Mucosa of descending colon (tissue), 3 donors: ENCODE measurements at regions not wholly inside any gene's neighbourhood (a gene's known extent, or its start where the extent isn't known, plus 50 kb on each side); places are given as distances from the start of the nearest gene placed in this dataset.

Experiments
- ATAC-seq: fragments of 200-7000 bp; cut with Tn5 transposase; one replicate; pipeline ENCODE4 v1.9.1; 2020; ENCODE audit warnings: mild to moderate bottlenecking, moderate library complexity
- DNase-seq, 3 donors: peaks; one replicate each; pipeline ENCODE4 v3.0.0-alpha.2; 2020
- H3K36me3 ChIP-seq: fragments of 200-600 bp; one replicate; pipeline ENCODE4 v1.8.0; 2021; ENCODE audit warnings: low read depth, mild to moderate bottlenecking
- H3K4me1 ChIP-seq: fragments of 200-600 bp; one replicate; pipeline ENCODE4 v1.8.0; 2021; ENCODE audit warnings: low read depth, mild to moderate bottlenecking
- H3K4me3 ChIP-seq: fragments of 200-600 bp; one replicate; pipeline ENCODE4 v1.8.0; 2021; ENCODE audit warnings: mild to moderate bottlenecking
- H3K9me3 ChIP-seq: fragments of 200-600 bp; one replicate; pipeline ENCODE4 v1.8.0; 2021; ENCODE audit warnings: mild to moderate bottlenecking
- intact Hi-C, 2 donors: fragments of 100-400 bp; cut with DNase I in 1 of 2; cut with micrococcal nuclease in 1 of 2; formaldehyde crosslinking; loops; one replicate each; pipeline versions ENCODE4 v1.11.0 to v1.11.1; 2022; cut with DNase I, micrococcal nuclease
- TF ChIP-seq, protein P1 (sequence below): fragments of 200-600 bp; IDR thresholded peaks from one replicate; pipeline ENCODE4 v1.8.0; 2022; ENCODE audit warnings: antibody characterized with exemption, mild to moderate bottlenecking
- donor health status: DM: no; HTN: no; CAD: no; lungs with moderate emphysema.
- donor health status: DM: no; HTN: no; CAD: no.
- donor health status: DM: no; HTN: yes; CAD: no.

- TF ChIP-seq, protein P1, sequence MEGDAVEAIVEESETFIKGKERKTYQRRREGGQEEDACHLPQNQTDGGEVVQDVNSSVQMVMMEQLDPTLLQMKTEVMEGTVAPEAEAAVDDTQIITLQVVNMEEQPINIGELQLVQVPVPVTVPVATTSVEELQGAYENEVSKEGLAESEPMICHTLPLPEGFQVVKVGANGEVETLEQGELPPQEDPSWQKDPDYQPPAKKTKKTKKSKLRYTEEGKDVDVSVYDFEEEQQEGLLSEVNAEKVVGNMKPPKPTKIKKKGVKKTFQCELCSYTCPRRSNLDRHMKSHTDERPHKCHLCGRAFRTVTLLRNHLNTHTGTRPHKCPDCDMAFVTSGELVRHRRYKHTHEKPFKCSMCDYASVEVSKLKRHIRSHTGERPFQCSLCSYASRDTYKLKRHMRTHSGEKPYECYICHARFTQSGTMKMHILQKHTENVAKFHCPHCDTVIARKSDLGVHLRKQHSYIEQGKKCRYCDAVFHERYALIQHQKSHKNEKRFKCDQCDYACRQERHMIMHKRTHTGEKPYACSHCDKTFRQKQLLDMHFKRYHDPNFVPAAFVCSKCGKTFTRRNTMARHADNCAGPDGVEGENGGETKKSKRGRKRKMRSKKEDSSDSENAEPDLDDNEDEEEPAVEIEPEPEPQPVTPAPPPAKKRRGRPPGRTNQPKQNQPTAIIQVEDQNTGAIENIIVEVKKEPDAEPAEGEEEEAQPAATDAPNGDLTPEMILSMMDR, result no peak
- H3K9me3 ChIP-seq, result no peaks in the 10 kb centered on the region
- DNase-seq (no peak), ATAC-seq (no peak)
- intact Hi-C loops, result no loop called here
- no peaks in the 10 kb centered on the region for H3K4me1 ChIP-seq
- no peak overlapping the region for H3K4me3 ChIP-seq
- H3K36me3 ChIP-seq, result no peaks in the 10 kb centered on the region
Measured at GRCh38 chr9:13896922-13897835, 416.8 kb downstream of the NFIB start.

DNA sequence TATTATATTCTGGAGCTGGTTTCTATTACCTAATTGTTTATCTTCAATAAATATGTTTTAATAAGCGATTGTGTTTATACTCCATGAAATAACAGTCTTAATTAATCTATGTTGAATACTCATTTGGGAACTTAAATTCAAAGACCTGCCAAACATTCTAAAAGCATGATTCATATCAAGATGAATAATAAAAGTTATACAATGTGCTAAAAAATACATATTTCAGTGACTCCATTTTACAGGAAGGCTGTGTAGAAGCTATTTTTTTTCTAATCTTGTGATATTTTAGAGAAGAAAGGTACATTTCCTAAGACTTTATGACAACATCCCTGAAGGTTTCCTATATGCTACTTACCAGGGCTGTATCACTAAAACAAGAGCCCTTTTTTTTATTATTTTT lies 417.9 kb downstream of the NFIB start:
- Histone ChIP-seq H3K4me3 (no peak overlapping the region), H3K36me3 (no peaks in the 10 kb centered on the region), H3K4me1 (no peaks in the 10 kb centered on the region), H3K9me3 (no peaks in the 10 kb centered on the region)
- intact Hi-C loops, result no loop called here
- ATAC-seq, result no peak
- DNase-seq, result no peak
- TF ChIP-seq, protein P1, result no peak

- no peak overlapping the region for H3K4me3 ChIP-seq
- intact Hi-C loops, result no loop called here
- H3K4me1 ChIP-seq, result no peaks in the 10 kb centered on the region
- no peak for DNase-seq
- peaks cover 4% of the 10 kb centered on the region for H3K9me3 ChIP-seq
- no peaks in the 10 kb centered on the region for H3K36me3 ChIP-seq
- TF ChIP-seq, protein P1, result no peak
- no peak for ATAC-seq
Measured at GRCh38 chr9:13885258-13885657, 428.7 kb downstream of the NFIB start.

- ATAC-seq, result no peak
- no peak for DNase-seq
- Histone ChIP-seq H3K4me1 (no peaks in the 10 kb centered on the region), H3K9me3 (no peaks in the 10 kb centered on the region), H3K4me3 (no peak overlapping the region), H3K36me3 (no peaks in the 10 kb centered on the region)
- TF ChIP-seq, protein P1, result no peak
- intact Hi-C loops, result no loop called here
Measured at GRCh38 chr9:13879981-13880380, 434.0 kb downstream of the NFIB start.

- intact Hi-C loops, result no loop called here
- TF ChIP-seq, protein P1, result no peak
- Histone ChIP-seq H3K9me3 (peaks cover 4% of the 10 kb centered on the region), H3K4me3 (no peak overlapping the region), H3K36me3 (no peaks in the 10 kb centered on the region), H3K4me1 (no peaks in the 10 kb centered on the region)
- DNase-seq, result no peak
- no peak for ATAC-seq
Measured at GRCh38 chr9:13879011-13879410, 434.9 kb downstream of the NFIB start.
